ENCODE measurements at regions not wholly inside any gene's neighbourhood (a gene's known extent, or its start where the extent isn't known, plus 50 kb on each side); places are given as distances from the start of the nearest gene placed in this dataset.

GRCh38 chr13:34628209-34628682, 313.8 kb upstream of the NBEA start:
- no peak for TF ChIP-seq CTCF (IDR thresholded peaks at IDR 0.05; ENCODE audit: extremely low read depth, missing control alignments)
- DNase-seq (ENCODE audit: low spot score), result no peak

GRCh38 chr13:34634448-34634847, 307.6 kb upstream of the NBEA start:
- no peak for TF ChIP-seq CTCF (IDR thresholded peaks at IDR 0.05; ENCODE audit: extremely low read depth, missing control alignments)

GRCh38 chr13:34637138-34637537, 304.9 kb upstream of the NBEA start:
- no peak for DNase-seq (ENCODE audit: low spot score)
- no peak for TF ChIP-seq CTCF (IDR thresholded peaks at IDR 0.05; ENCODE audit: extremely low read depth, missing control alignments)

More at GRCh38 chr13:34634448-34634847, 307.6 kb upstream of the NBEA start:
- no peak for DNase-seq (ENCODE audit: low spot score)

GRCh38 chr13:34637636-34638035, 304.4 kb upstream of the NBEA start:
- DNase-seq (ENCODE audit: low spot score), result no peak
- no peak for TF ChIP-seq CTCF (IDR thresholded peaks at IDR 0.05; ENCODE audit: extremely low read depth, missing control alignments)

- no peak for DNase-seq (ENCODE audit: low spot score)
- TF ChIP-seq CTCF (IDR thresholded peaks at IDR 0.05; ENCODE audit: extremely low read depth, missing control alignments), result no peak
Observed at GRCh38 chr13:34638897-34639296, 303.2 kb upstream of the NBEA start.

- TF ChIP-seq CTCF (IDR thresholded peaks at IDR 0.05; ENCODE audit: extremely low read depth, missing control alignments), result no peak
- DNase-seq (ENCODE audit: low spot score), result no peak
Observed at GRCh38 chr13:34640179-34640992, 301.7 kb upstream of the NBEA start.

- DNase-seq (ENCODE audit: low spot score), result no peak
- TF ChIP-seq CTCF (IDR thresholded peaks at IDR 0.05; ENCODE audit: extremely low read depth, missing control alignments), result no peak
Observed at GRCh38 chr13:34640993-34641330, 301.1 kb upstream of the NBEA start.
